Activated naive CD8-positive, alpha-beta T cell treated with anti-CD3 and anti-CD28 coated beads for 36 hours (primary cell): ENCODE measurements at regions not wholly inside any gene's neighbourhood (a gene's known extent, or its start where the extent isn't known, plus 50 kb on each side); places are given as distances from the start of the nearest gene placed in this dataset.
"Not testable (repeated sequence)": the region's sequence is repeated elsewhere in the genome, so short reads cannot be mapped to it uniquely, and the experiment has no call there.

Experiments used
- DNase-seq: peaks from one replicate; pipeline ENCODE4 v3.0.0; 2021
- H3K27ac Mint-ChIP-seq: one replicate; pipeline ENCODE4 v1.8.0; 2022; ENCODE audit warnings: mild to moderate bottlenecking, moderate library complexity, mixed read lengths
- H3K27me3 Mint-ChIP-seq: one replicate; pipeline ENCODE4 v1.8.0; 2022; ENCODE audit warnings: mild to moderate bottlenecking, mixed read lengths
- H3K36me3 Mint-ChIP-seq: one replicate; pipeline ENCODE4 v1.8.0; 2021; ENCODE audit warnings: mild to moderate bottlenecking, mixed read lengths
- H3K4me1 Mint-ChIP-seq: one replicate; pipeline ENCODE4 v1.8.0; 2021; ENCODE audit warnings: mixed read lengths
- H3K4me3 Mint-ChIP-seq: one replicate; pipeline ENCODE4 v1.8.0; 2022; ENCODE audit warnings: mild to moderate bottlenecking, moderate library complexity, mixed read lengths
- H3K9me3 Mint-ChIP-seq: one replicate; pipeline ENCODE4 v1.8.0; 2022; ENCODE audit warnings: mixed read lengths

DNA sequence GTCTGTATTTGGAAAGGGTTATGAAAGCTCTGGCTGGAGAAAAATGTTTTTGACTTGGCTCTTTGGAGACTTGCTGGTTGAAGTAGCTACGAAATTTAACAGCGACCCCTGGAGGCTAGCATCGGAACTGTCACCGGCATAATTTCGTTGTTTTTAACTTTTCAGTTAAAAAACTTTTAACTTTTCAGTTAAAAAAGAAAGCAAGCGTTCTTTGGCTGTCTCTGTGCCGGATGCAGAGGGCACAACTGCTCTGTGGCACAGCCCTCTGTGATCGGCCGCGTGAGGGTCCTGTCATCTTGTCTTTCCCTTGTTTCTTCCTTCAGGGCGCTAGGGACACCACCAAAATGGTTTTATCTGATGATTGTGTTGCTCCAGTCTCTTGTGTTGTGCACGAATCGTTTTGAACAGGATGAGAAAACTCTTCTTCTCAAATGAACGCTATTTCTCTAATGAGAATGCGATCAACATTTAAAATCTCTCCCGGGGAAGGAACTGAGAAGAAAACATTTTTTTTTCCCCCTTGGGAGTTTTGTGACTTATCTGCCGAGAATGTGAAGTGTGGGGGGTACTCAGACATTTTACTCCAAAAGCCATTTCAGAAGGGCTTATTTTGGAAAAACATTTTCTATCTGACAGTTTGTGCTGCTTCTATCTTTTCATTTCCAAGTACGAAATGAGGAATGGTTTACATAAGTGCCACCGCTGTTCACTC, 57.1 kb downstream of the ADCYAP1 start:
- no peak overlapping the region for H3K27ac Mint-ChIP-seq
- no peaks in the 10 kb centered on the region for H3K36me3 Mint-ChIP-seq
- peak; percentile 9 for DNase-seq
- H3K4me3 Mint-ChIP-seq: no peak overlapping the region
- H3K9me3 Mint-ChIP-seq: no peaks in the 10 kb centered on the region
- peaks cover 26% of the 10 kb centered on the region for H3K27me3 Mint-ChIP-seq
- H3K4me1 Mint-ChIP-seq: peaks cover 5% of the 10 kb centered on the region

DNA sequence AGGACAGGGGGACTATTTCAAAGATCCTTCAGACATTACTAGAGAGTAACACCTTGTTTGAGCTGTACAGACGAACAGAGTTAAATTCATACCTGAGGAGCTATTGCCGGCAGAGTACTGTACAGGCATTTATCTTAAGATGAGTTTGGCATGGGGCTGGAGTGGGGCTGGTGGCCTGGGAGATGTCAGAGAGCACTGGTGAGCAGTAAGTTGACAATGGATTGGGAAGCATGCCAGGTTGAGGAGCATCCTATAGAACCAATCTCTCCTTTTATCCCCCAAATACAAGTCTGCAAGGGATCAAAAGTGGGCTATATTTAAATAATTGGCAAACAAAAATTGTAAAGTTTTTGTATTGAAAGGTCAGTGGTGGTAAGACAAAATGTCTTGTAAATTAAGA, 58.6 kb downstream of the ADCYAP1 start:
- peaks cover 26% of the 10 kb centered on the region for H3K27me3 Mint-ChIP-seq
- no peaks in the 10 kb centered on the region for H3K36me3 Mint-ChIP-seq
- no peak overlapping the region for H3K4me3 Mint-ChIP-seq
- H3K4me1 Mint-ChIP-seq: peaks cover 6% of the 10 kb centered on the region
- H3K27ac Mint-ChIP-seq: no peak overlapping the region
- DNase-seq: no peak
- H3K9me3 Mint-ChIP-seq: no peaks in the 10 kb centered on the region

DNA sequence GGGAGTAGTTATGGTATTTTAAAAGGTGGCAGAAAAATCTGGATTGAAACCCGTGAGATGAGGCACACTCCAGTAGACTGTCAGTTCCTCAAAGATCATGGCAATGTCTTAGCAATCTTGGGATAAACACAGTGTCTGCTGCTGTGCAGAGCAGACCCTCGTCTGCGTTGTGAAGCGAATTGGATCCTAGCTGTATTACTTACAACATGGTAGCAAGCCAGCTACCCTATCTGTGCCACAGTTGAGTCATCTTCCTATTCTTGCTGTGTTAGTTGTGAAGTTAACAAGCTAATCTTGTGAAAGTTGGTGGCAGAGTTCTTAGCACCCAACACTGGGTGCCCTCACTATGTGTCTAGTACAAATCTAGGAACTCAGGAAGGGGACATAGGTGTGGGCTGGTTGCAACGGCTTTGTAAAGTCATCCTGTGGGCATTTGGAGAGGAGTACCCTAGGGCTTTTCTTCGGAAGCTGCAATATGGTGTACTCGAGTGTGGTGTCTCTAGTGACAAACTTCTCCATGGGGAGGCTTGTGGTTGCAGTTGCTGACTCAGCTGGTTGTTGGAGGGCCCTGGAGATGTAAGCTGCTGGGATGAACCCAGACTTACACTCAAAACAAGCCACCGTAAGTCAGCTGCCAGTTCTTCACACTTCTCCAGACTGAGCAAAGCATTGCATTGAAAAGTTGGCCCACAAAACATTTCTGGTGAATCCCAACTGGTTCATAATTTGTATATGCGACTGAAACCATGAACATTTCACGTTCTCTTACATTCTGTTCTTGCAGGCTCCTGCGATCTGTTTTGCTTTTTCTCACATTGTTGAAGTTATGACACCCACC, 61.5 kb downstream of the ADCYAP1 start:
- Mint-ChIP-seq H3K36me3 (no peaks in the 10 kb centered on the region), H3K4me3 (no peak overlapping the region), H3K9me3 (no peaks in the 10 kb centered on the region), H3K27ac (no peak overlapping the region), H3K27me3 (peaks cover 18% of the 10 kb centered on the region), H3K4me1 (peaks cover 6% of the 10 kb centered on the region)
- DNase-seq: no peak

DNA sequence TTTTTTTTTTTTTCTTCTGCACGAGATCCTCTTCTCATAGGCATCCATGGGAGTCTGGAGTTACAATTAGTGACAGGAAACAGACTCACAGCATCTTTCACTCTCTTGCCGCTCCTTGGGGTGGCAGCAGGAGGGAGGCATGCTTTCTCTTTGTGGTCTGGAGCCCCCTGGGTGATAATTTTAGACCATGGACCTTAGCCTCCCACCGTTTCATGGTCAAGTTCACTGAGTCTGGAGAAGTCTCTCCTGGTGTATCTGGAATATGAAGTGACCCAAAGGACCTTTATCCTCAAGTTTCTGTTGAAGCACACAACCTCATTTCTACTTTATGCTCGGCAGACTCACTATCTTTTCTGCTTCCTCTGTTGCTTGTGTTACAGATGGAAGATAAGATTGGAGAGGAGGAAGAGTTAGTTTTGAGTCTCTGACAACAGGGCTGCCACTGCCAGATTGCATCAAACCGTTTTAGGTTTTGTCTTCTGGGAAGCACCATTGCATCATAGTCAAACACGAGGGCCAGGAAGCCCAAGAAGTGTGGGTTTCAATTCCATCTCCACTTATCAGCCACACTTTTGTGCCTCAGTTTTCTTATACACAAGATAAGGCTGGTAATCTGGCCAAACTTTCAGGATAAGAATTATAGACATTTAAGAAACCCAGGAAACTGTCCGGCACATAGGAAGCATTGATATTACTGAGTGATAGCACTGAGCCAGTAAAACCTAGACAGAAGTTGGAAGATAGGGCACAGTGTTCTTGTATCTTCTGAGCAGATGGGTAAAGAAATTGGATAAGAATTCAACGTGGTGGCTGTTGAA, 62.3 kb downstream of the ADCYAP1 start:
- Mint-ChIP-seq H3K4me3 (no peak overlapping the region), H3K36me3 (no peaks in the 10 kb centered on the region), H3K4me1 (peaks cover 3% of the 10 kb centered on the region), H3K27ac (no peak overlapping the region), H3K9me3 (no peaks in the 10 kb centered on the region), H3K27me3 (peaks cover 11% of the 10 kb centered on the region)
- no peak for DNase-seq

DNA sequence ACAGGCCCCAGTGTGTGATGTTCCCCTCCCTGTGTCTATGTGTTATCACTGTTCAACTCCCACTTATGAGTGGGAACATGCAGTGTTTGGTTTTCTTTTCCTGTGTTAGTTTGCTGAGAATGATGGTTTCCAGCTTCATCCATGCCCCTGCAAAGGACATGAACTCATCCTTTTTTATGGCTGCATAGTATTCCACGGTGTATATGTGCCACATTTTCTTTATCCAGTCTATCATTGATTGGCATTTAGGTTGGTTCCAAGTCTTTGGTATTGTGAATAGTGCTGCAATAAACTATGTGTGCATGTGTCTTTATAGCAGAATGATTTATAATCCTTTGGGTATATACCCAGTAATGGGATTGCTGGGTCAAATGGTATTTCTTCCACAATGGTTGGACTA, 64.2 kb downstream of the ADCYAP1 start:
- H3K27ac Mint-ChIP-seq, H3K9me3 Mint-ChIP-seq, H3K36me3 Mint-ChIP-seq, H3K27me3 Mint-ChIP-seq, DNase-seq, H3K4me1 Mint-ChIP-seq: not testable (repeated sequence)
- H3K4me3 Mint-ChIP-seq: peak overlapping the region; percentile 35

DNA sequence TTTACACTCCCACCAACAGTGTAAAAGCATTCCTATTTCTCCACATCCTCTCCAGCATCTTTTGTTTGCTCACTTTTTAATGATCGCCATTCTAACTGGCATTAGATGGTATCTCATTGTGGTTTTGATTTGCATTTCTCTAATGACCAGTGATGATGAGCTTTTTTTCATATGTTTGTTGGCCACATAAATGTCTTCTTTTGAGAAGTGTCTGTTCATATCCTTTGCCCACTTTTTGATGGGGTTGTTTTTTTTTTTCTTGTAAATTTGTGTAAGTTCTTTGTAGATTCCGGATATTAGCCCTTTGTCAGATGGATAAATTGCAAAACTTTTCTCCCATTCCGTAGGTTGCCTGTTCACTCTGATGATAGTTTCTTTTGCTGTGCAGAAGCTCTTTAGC, 64.6 kb downstream of the ADCYAP1 start:
- H3K27me3 Mint-ChIP-seq, H3K9me3 Mint-ChIP-seq, DNase-seq, H3K27ac Mint-ChIP-seq, H3K36me3 Mint-ChIP-seq, H3K4me1 Mint-ChIP-seq, H3K4me3 Mint-ChIP-seq: not testable (repeated sequence)

DNA sequence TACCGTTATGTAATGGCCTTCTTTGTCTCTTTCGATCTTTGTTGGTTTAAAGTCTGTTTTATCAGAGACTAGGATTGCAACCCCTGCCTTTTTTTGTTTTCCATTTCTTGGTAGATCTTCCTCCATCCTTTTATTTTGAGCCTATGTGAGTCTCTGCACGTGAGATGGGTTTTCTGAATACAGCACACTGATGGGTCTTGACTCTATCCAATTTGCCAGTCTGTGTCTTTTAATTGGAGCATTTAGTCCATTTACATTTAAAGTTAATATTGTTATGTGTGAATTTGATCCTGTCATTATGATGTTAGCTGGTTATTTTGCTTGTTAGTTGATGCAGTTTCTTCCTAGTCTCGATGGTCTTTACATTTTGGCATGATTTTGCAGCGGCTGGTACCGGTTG, 69.9 kb downstream of the ADCYAP1 start:
- peaks cover 14% of the 10 kb centered on the region for H3K9me3 Mint-ChIP-seq
- H3K4me3 Mint-ChIP-seq, H3K27ac Mint-ChIP-seq, H3K27me3 Mint-ChIP-seq, DNase-seq, H3K4me1 Mint-ChIP-seq, H3K36me3 Mint-ChIP-seq: not testable (repeated sequence)

DNA sequence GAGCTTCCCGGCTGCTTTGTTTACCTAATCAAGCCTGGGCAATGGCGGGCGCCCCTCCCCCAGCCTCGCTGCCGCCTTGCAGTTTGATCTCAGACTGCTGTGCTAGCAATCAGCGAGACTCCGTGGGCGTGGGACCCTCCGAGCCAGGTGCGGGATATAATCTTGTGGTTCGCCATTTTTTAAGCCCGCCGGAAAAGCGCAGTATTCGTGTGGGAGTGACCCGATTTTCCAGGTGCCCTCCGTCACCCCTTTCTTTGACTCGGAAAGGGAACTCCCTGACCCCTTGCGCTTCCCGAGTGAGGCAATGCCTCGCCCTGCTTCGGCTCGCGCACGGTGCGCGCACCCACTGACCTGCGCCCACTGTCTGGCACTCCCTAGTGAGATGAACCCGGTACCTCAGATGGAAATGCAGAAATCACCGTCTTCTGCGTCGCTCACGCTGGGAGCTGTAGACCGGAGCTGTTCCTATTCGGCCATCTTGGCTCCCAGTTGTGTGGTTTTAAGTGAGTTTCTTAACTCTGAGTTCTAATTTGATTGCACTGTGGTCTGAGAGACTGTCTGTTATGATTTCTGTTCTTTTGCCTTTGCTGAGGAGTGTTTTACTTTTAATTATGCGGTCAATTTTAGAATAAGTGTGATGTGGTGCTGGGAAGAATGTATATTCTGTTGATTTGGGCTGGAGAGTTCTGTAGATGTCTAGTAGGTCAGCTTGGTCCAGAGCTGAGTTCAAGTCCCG, 71.9 kb downstream of the ADCYAP1 start:
- not testable (repeated sequence) for H3K27me3 Mint-ChIP-seq, DNase-seq, H3K36me3 Mint-ChIP-seq, H3K27ac Mint-ChIP-seq, H3K4me1 Mint-ChIP-seq
- H3K4me3 Mint-ChIP-seq: peak overlapping the region; percentile 73
- H3K9me3 Mint-ChIP-seq: peaks cover 14% of the 10 kb centered on the region

DNA sequence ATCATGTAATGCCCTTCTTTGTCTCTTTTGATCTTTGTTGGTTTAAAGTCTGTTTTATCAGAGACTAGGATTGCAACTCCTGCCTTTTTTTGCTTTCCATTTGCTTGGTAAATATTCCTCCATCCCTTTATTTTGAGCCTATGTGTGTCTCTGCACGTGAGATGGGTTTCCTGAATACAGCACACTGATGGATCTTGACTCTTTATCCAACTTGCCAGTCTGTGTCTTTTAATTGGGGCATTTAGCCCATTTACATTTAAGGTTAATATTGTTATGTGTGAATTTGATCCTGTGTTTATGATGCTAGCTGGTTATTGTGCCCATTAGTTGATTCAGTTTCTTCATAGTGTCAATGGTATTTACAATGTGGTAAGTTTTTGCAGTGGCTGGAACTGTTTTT, 72.7 kb downstream of the ADCYAP1 start:
- H3K27me3 Mint-ChIP-seq, H3K36me3 Mint-ChIP-seq: not testable (repeated sequence)
- peak overlapping the region; percentile 73 for H3K4me3 Mint-ChIP-seq

DNA sequence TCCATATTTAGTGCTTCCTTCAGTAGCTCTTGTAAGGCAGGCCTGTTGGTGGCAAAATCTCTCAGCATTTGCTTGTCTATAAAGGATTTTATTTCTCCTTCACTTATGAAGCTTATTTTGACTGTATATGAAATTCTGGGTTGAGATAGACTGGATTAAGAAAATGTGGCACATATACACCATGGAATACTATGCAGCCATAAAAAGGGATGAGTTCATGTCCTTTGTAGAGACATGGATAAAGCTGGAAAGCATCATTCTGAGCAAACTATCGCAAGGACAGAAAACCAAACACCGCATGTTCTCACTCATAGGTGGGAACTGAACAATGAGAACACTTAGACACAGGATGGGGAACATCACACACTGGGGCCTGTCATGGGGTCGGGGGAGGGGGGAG, 73.1 kb downstream of the ADCYAP1 start:
- H3K36me3 Mint-ChIP-seq, H3K4me3 Mint-ChIP-seq, H3K27me3 Mint-ChIP-seq, H3K27ac Mint-ChIP-seq, H3K4me1 Mint-ChIP-seq, DNase-seq: not testable (repeated sequence)
- H3K9me3 Mint-ChIP-seq: peaks cover 14% of the 10 kb centered on the region

More for the DNA sequence above, 72.7 kb downstream of the ADCYAP1 start:
- not testable (repeated sequence) for DNase-seq, H3K4me1 Mint-ChIP-seq, H3K27ac Mint-ChIP-seq
- peaks cover 14% of the 10 kb centered on the region for H3K9me3 Mint-ChIP-seq

DNA sequence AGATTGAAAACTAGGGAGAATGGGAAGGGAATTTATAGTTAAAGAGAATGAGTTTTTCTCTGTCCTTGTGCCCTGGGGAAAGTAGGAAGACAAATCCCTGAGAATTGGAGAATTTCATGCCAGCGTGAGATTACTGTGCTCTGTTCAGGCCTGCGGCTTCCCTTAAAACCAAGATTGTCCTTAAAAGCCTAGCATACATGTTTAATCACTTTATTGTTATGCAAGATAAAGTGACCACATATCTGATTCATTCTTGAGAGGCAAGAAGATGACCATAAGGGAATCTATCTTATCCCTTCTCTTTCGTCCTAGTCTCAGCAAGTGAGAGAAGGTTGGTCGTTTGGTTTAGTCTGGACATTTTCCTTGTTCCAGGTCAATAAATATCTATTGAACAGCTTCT, 75.9 kb downstream of the ADCYAP1 start:
- no peak for DNase-seq
- Mint-ChIP-seq H3K36me3 (no peaks in the 10 kb centered on the region), H3K27me3 (peaks cover 8% of the 10 kb centered on the region), H3K27ac (no peak overlapping the region), H3K4me1 (no peaks in the 10 kb centered on the region), H3K9me3 (peaks cover 14% of the 10 kb centered on the region), H3K4me3 (no peak overlapping the region)

DNA sequence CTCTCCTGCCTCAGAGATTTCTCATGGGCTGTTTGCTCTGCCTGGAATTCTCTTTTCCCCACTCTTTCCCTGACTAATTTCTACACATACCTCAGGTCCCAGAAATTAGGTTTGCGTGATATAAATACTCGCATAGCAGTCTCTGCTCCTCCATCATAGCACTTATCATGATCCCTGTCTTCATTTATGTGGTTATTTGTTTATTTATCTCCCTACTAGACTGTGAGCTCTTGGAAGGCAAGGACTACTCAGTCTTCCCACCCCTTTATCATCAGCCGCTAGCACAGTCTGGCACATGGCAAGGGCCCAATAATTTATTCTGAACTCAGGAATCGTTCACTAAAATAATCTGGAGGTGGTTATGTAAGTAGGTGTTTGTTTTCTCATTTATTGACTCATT, 79.3 kb downstream of the ADCYAP1 start:
- no peaks in the 10 kb centered on the region for H3K27me3 Mint-ChIP-seq
- no peaks in the 10 kb centered on the region for H3K4me1 Mint-ChIP-seq
- no peak overlapping the region for H3K27ac Mint-ChIP-seq
- no peak for DNase-seq
- peaks cover 1% of the 10 kb centered on the region for H3K9me3 Mint-ChIP-seq
- no peaks in the 10 kb centered on the region for H3K36me3 Mint-ChIP-seq
- no peak overlapping the region for H3K4me3 Mint-ChIP-seq

DNA sequence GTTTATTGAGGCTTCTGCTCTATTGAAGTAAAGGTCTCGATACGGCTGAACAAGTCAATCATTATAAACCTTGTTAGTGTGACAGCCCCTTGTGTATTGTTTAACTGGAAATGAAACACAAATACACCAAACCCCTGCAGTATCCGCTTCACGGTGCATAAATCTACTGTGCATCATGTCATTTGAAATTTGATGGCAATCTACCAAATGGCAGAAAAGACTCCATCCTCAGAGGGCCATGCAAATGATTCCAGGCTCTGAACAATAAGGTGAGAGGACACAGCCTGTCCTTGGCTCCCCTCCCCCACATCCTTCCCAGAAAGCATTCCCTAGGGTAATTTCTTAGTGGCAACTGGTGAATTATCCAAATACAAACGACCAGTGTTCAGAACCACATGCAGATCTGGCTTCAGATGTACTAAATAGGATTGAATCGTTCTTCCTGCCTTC, 80.6 kb downstream of the ADCYAP1 start:
- Mint-ChIP-seq H3K36me3 (no peaks in the 10 kb centered on the region), H3K27ac (no peak overlapping the region), H3K4me1 (no peaks in the 10 kb centered on the region), H3K27me3 (no peaks in the 10 kb centered on the region), H3K4me3 (no peak overlapping the region), H3K9me3 (no peaks in the 10 kb centered on the region)
- no peak for DNase-seq

DNA sequence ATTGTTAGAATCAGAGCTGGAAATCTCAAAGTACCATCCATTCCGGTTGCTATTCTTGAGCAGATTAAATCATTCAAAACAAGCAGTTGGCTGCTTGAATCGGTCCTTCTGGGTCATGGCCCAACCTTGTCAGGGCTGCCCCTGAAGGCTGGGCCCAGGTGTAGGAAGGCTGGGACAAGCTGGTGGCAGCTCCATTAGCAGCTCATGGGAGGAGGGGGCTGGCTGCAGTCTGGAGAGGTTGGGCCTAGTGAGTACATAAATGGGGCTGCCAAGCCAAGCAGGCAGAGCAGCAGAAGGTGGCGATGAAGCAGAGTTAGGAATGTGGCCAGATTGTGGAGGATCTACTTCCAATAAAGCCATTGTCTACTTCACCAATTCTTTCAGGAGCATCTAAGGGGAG, 81.4 kb downstream of the ADCYAP1 start:
- Mint-ChIP-seq H3K36me3 (no peaks in the 10 kb centered on the region), H3K9me3 (no peaks in the 10 kb centered on the region), H3K27ac (no peak overlapping the region), H3K4me1 (no peaks in the 10 kb centered on the region), H3K27me3 (no peaks in the 10 kb centered on the region), H3K4me3 (no peak overlapping the region)
- no peak for DNase-seq

DNA sequence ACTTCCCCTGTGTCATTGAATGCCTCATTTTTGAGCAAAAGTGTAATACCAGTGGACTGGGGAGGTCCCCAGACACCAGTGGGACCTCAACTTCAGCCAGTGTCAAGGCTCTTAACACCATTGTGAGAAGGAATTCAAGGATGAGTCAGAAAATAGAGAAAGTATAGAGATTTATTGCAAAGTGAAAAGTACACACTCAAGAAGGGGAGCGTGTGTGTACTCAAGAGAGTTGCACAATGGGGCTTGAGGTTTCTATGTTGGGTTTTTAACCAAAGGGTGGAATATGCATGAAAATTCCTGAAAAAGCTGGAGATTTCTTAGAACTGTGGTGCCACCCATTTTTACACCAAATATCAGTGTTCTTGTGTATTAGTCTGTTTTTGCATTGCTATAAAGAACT, 81.9 kb downstream of the ADCYAP1 start:
- H3K9me3 Mint-ChIP-seq: no peaks in the 10 kb centered on the region
- no peaks in the 10 kb centered on the region for H3K4me1 Mint-ChIP-seq

More for the DNA sequence above, 81.9 kb downstream of the ADCYAP1 start:
- Mint-ChIP-seq H3K4me3 (no peak overlapping the region), H3K36me3 (no peaks in the 10 kb centered on the region), H3K27me3 (no peaks in the 10 kb centered on the region), H3K27ac (no peak overlapping the region)
- no peak for DNase-seq
